Mesenchymal stem cell (in vitro differentiated cells and primary cell): ENCODE measurements at regions not wholly inside any gene's neighbourhood (a gene's known extent, or its start where the extent isn't known, plus 50 kb on each side); places are given as distances from the start of the nearest gene placed in this dataset.

Source experiments
- DNase-seq: peaks from one replicate; pipeline ENCODE4 v3.0.0-alpha.2; 2013
- H2AFZ ChIP-seq: one replicate; pipeline ENCODE4 v1.6.1; 2013; ENCODE audit warnings: low read depth, mild to moderate bottlenecking, control low read depth, inconsistent platforms, low read length, moderate library complexity
- H2AK5ac ChIP-seq: 2 replicates; pipeline ENCODE4 v1.6.1; 2013; ENCODE audit warnings: low read length, moderate library complexity, mild to moderate bottlenecking, inconsistent platforms; ENCODE audit not compliant: severe bottlenecking
- H2BK120ac ChIP-seq: one replicate; pipeline ENCODE4 v1.6.1; 2013; ENCODE audit warnings: low read depth, mild to moderate bottlenecking, inconsistent platforms, low read length, moderate library complexity
- H2BK12ac ChIP-seq, 2 experiments: one replicate each; pipeline ENCODE4 v1.6.1; 2013; ENCODE audit warnings: inconsistent platforms in 2 of 2, low read length in 2 of 2, mild to moderate bottlenecking in 2 of 2, moderate library complexity in 2 of 2, control low read depth in 1 of 2
- H2BK15ac ChIP-seq: one replicate; pipeline ENCODE4 v1.6.1; 2013; ENCODE audit warnings: mild to moderate bottlenecking, low read depth, inconsistent platforms; ENCODE audit not compliant: poor library complexity, severe bottlenecking
- H2BK5ac ChIP-seq: 2 replicates; pipeline ENCODE4 v1.6.1; 2013; ENCODE audit warnings: low read depth, mild to moderate bottlenecking, low read length, control low read depth, inconsistent platforms; ENCODE audit not compliant: poor library complexity, severe bottlenecking
- H3K14ac ChIP-seq, 2 experiments: one replicate each; pipeline ENCODE4 v1.6.1; 2013; ENCODE audit warnings: inconsistent platforms in 2 of 2, low read length in 2 of 2, control low read depth in 1 of 2, mild to moderate bottlenecking in 1 of 2, moderate library complexity in 1 of 2
- H3K18ac ChIP-seq, 2 experiments: one replicate each; pipeline ENCODE4 v1.6.1; 2013; ENCODE audit warnings: inconsistent platforms in 2 of 2, low read length in 2 of 2, control low read depth in 1 of 2, low read depth in 1 of 2, mild to moderate bottlenecking in 1 of 2
- H3K23ac ChIP-seq, 2 experiments: one replicate each; pipeline ENCODE4 v1.6.1; 2013; ENCODE audit warnings: inconsistent platforms in 2 of 2, low read length in 2 of 2, mild to moderate bottlenecking in 2 of 2, moderate library complexity in 2 of 2, control low read depth in 1 of 2
- H3K27ac ChIP-seq: 2 replicates; pipeline ENCODE4 v1.5.1; 2013; ENCODE audit warnings: mild to moderate bottlenecking, moderate library complexity, low read length, control low read depth, inconsistent platforms; ENCODE audit not compliant: poor library complexity, severe bottlenecking
- H3K27me3 ChIP-seq, 2 experiments: 2 replicates each; pipeline versions ENCODE4 v1.6.1 to v1.7.0; 2013; ENCODE audit warnings: low read length in 2 of 2, mild to moderate bottlenecking in 2 of 2, moderate library complexity in 2 of 2, control low read depth in 1 of 2, inconsistent platforms in 1 of 2; ENCODE audit not compliant: control insufficient read depth in 1 of 2, insufficient read depth in 1 of 2
- H3K36me3 ChIP-seq, 2 experiments: 2 replicates each; pipeline versions ENCODE4 v1.6.1 to v1.7.0; 2013; ENCODE audit warnings: low read length in 2 of 2, control low read depth in 1 of 2, inconsistent platforms in 1 of 2, low read depth in 1 of 2, mild to moderate bottlenecking in 1 of 2; ENCODE audit not compliant: insufficient read depth in 2 of 2, control insufficient read depth in 1 of 2
- H3K4ac ChIP-seq, 2 experiments: one replicate each; pipeline ENCODE4 v1.6.1; 2013; ENCODE audit warnings: inconsistent platforms in 2 of 2, low read length in 2 of 2, mild to moderate bottlenecking in 2 of 2, moderate library complexity in 2 of 2, control low read depth in 1 of 2, low read depth in 1 of 2
- H3K4me1 ChIP-seq: 2 replicates; pipeline ENCODE4 v1.6.1; 2013; ENCODE audit warnings: low read depth, low read length, control low read depth; ENCODE audit not compliant: control insufficient read depth, insufficient read depth
- H3K4me2 ChIP-seq: 2 replicates; pipeline ENCODE4 v1.6.1; 2013; ENCODE audit warnings: low read length, mild to moderate bottlenecking, inconsistent platforms; ENCODE audit not compliant: poor library complexity, severe bottlenecking
- H3K4me3 ChIP-seq, 2 experiments: 2 replicates each; pipeline versions ENCODE4 v1.5.1 to v1.7.0; 2013; ENCODE audit warnings: low read length in 2 of 2, mild to moderate bottlenecking in 2 of 2, control low read depth in 1 of 2, low read depth in 1 of 2; ENCODE audit not compliant: insufficient read depth in 1 of 2
- H3K79me1 ChIP-seq: replicated peaks from 2 replicates; pipeline ENCODE4 v1.6.1; 2013; ENCODE audit warnings: mild to moderate bottlenecking, control low read depth, low read length, inconsistent platforms; ENCODE audit not compliant: poor library complexity, severe bottlenecking
- H3K9ac ChIP-seq: 2 replicates; pipeline ENCODE4 v1.7.0; 2013; ENCODE audit warnings: mild to moderate bottlenecking, low read length, moderate library complexity
- H3K9me3 ChIP-seq: 2 replicates; pipeline ENCODE4 v1.7.0; 2013; ENCODE audit warnings: mild to moderate bottlenecking, low read length; ENCODE audit not compliant: control insufficient read depth
- H4K8ac ChIP-seq: one replicate; pipeline ENCODE4 v1.6.1; 2013; ENCODE audit warnings: inconsistent platforms, mild to moderate bottlenecking, low read length, moderate library complexity
- H4K91ac ChIP-seq: one replicate; pipeline ENCODE4 v1.6.1; 2013; ENCODE audit warnings: mild to moderate bottlenecking, low read length, inconsistent platforms
- WGBS: methylation state at CpG from one replicate; pipeline ENCODE4 v1.1.7; 2013; ENCODE audit warnings: mixed read lengths; 5-methylcytosine and 5-hydroxymethylcytosine counted together

- no peak overlapping the region for H2BK120ac ChIP-seq
- H3K4me2 ChIP-seq = no peak overlapping the region
- H2BK5ac ChIP-seq = no peak overlapping the region
- DNase-seq = no peak
- peaks cover 2% of the 10 kb centered on the region for H3K9me3 ChIP-seq
- no peak overlapping the region for H3K4me3 ChIP-seq
- H2BK15ac ChIP-seq = no peak overlapping the region
- no peak overlapping the region for H3K4ac ChIP-seq
- H3K23ac ChIP-seq = no peak overlapping the region
- H3K27me3 ChIP-seq = peaks cover 0 to 5% of the 10 kb centered on the region in 2 experiments
- no peak overlapping the region for H3K9ac ChIP-seq
- no peaks in the 10 kb centered on the region for H3K79me1 ChIP-seq
- H4K91ac ChIP-seq = no peak overlapping the region
- no peak overlapping the region for H4K8ac ChIP-seq
- H2AFZ ChIP-seq = no peak overlapping the region
- no peak overlapping the region for H3K14ac ChIP-seq
- H3K18ac ChIP-seq = no peak overlapping the region
- no peak overlapping the region for H2BK12ac ChIP-seq
- no peak overlapping the region for H3K27ac ChIP-seq
- H3K4me1 ChIP-seq = no peaks in the 10 kb centered on the region
- no peak overlapping the region for H2AK5ac ChIP-seq
- WGBS = 95% methylated on average over 2 of the region's 2 CpGs
- no peaks in the 10 kb centered on the region for H3K36me3 ChIP-seq
Measured at GRCh38 chr5:130890610-130891009, 274.4 kb downstream of the HINT1 start.

- no peak overlapping the region for H4K8ac ChIP-seq
Measured at GRCh38 chr5:130885691-130886090, 279.4 kb downstream of the HINT1 start.

GRCh38 chr5:130885027-130885426, 280.0 kb downstream of the HINT1 start:
- no peak overlapping the region for H4K91ac ChIP-seq
- peaks cover 0 to 5% of the 10 kb centered on the region in 2 experiments for H3K27me3 ChIP-seq
- no peak overlapping the region for H2AFZ ChIP-seq
- H3K23ac ChIP-seq = no peak overlapping the region
- H3K27ac ChIP-seq = no peak overlapping the region
- no peak overlapping the region for H3K4ac ChIP-seq
- no CpG with 5 or more reads among the region's 3 CpGs for WGBS
- no peak overlapping the region for H2BK5ac ChIP-seq
- H3K4me3 ChIP-seq = no peak overlapping the region
- no peaks in the 10 kb centered on the region for H3K9me3 ChIP-seq
- no peak overlapping the region for H2BK12ac ChIP-seq
- no peak overlapping the region for H4K8ac ChIP-seq
- no peak overlapping the region for H2BK15ac ChIP-seq
- H2BK120ac ChIP-seq = no peak overlapping the region
- no peak overlapping the region for H3K14ac ChIP-seq
- DNase-seq = no peak
- H3K4me2 ChIP-seq = no peak overlapping the region
- H2AK5ac ChIP-seq = no peak overlapping the region
- no peaks in the 10 kb centered on the region for H3K4me1 ChIP-seq
- H3K9ac ChIP-seq = no peak overlapping the region
- no peaks in the 10 kb centered on the region for H3K36me3 ChIP-seq
- H3K79me1 ChIP-seq = no peaks in the 10 kb centered on the region
- H3K18ac ChIP-seq = no peak overlapping the region

More at GRCh38 chr5:130885691-130886090, 279.4 kb downstream of the HINT1 start:
- Histone ChIP-seq H3K4me1 (no peaks in the 10 kb centered on the region), H3K23ac (no peak overlapping the region), H2BK15ac (no peak overlapping the region), H3K14ac (no peak overlapping the region), H2BK12ac (no peak overlapping the region), H2BK5ac (no peak overlapping the region), H3K4ac (no peak overlapping the region), H2BK120ac (no peak overlapping the region), H2AK5ac (no peak overlapping the region), H4K91ac (no peak overlapping the region), H3K36me3 (no peaks in the 10 kb centered on the region), H3K4me2 (no peak overlapping the region), H3K9me3 (no peaks in the 10 kb centered on the region), H3K4me3 (no peak overlapping the region), H3K27me3 (peaks cover 0 to 5% of the 10 kb centered on the region in 2 experiments), H3K18ac (no peak overlapping the region), H2AFZ (no peak overlapping the region), H3K27ac (no peak overlapping the region), H3K79me1 (no peaks in the 10 kb centered on the region), H3K9ac (no peak overlapping the region)
- 31% methylated on average over 2 of the region's 3 CpGs for WGBS
- no peak for DNase-seq

GRCh38 chr5:130884023-130884422, 281.0 kb downstream of the HINT1 start:
- Histone ChIP-seq H3K18ac (no peak overlapping the region), H3K14ac (no peak overlapping the region), H3K4me2 (no peak overlapping the region), H2BK15ac (no peak overlapping the region), H3K23ac (no peak overlapping the region), H3K4me1 (no peaks in the 10 kb centered on the region), H2BK12ac (no peak overlapping the region), H3K27me3 (peaks cover 0 to 5% of the 10 kb centered on the region in 2 experiments), H3K79me1 (no peaks in the 10 kb centered on the region), H2AK5ac (no peak overlapping the region), H4K8ac (no peak overlapping the region), H3K27ac (no peak overlapping the region), H3K9me3 (no peaks in the 10 kb centered on the region), H2AFZ (no peak overlapping the region), H3K4me3 (no peak overlapping the region), H3K9ac (no peak overlapping the region), H4K91ac (no peak overlapping the region), H3K36me3 (no peaks in the 10 kb centered on the region), H2BK5ac (no peak overlapping the region), H3K4ac (no peak overlapping the region), H2BK120ac (no peak overlapping the region)
- no peak for DNase-seq
- WGBS = 57% methylated on average over 2 of the region's 2 CpGs
